ENCODE measurements at regions not wholly inside any gene's neighbourhood (a gene's known extent, or its start where the extent isn't known, plus 50 kb on each side); places are given as distances from the start of the nearest gene placed in this dataset.
"Not testable (repeated sequence)": the region's sequence is repeated elsewhere in the genome, so short reads cannot be mapped to it uniquely, and the experiment has no call there.

- not testable (repeated sequence) for TF ChIP-seq CTCF, EP300, POLR2AphosphoS5 (IDR thresholded peaks at IDR 0.05)
Measured at GRCh38 chr5:1619531-1619930, 95.8 kb upstream of the LPCAT1 start.
